ENCODE measurements at regions not wholly inside any gene's neighbourhood (a gene's known extent, or its start where the extent isn't known, plus 50 kb on each side); places are given as distances from the start of the nearest gene placed in this dataset.
"Not testable (repeated sequence)": the region's sequence is repeated elsewhere in the genome, so short reads cannot be mapped to it uniquely, and the experiment has no call there.

DNA sequence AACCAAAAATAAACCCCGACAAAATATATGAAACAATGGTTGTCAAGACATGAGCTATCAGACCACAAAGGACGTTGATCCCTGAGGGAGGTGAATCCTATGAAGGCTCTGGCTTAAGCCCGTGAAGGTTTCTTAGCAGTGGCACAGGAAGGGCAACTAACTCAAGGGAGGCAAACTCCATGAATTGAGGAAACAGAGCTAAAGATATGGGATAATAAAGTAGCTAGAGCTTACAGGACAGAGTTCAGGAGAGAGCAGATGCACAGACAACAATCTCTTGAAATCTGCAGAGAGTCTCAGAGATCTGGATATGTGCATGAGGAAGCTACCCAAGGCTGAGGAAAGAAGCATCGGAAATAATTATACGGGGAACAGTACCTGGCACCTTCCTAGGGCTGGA, 331.6 kb downstream of the TYW1 start:
- TF ChIP-seq, protein P1, sequence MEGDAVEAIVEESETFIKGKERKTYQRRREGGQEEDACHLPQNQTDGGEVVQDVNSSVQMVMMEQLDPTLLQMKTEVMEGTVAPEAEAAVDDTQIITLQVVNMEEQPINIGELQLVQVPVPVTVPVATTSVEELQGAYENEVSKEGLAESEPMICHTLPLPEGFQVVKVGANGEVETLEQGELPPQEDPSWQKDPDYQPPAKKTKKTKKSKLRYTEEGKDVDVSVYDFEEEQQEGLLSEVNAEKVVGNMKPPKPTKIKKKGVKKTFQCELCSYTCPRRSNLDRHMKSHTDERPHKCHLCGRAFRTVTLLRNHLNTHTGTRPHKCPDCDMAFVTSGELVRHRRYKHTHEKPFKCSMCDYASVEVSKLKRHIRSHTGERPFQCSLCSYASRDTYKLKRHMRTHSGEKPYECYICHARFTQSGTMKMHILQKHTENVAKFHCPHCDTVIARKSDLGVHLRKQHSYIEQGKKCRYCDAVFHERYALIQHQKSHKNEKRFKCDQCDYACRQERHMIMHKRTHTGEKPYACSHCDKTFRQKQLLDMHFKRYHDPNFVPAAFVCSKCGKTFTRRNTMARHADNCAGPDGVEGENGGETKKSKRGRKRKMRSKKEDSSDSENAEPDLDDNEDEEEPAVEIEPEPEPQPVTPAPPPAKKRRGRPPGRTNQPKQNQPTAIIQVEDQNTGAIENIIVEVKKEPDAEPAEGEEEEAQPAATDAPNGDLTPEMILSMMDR (IDR thresholded peaks at IDR 0.05): not testable (repeated sequence)
- not testable (repeated sequence) for TF ChIP-seq POLR2A (IDR thresholded peaks at IDR 0.05)

All from gastroesophageal sphincter (tissue), 3 donors.